GM12878 (cell line): ENCODE measurements at regions not wholly inside any gene's neighbourhood (a gene's known extent, or its start where the extent isn't known, plus 50 kb on each side); places are given as distances from the start of the nearest gene placed in this dataset.

Experiments used
- ATF2 ChIP-seq: IDR thresholded peaks from 2 replicates; pipeline ENCODE4 v1.6.1; 2012; ENCODE audit warnings: low read length, inconsistent platforms
- BHLHE40 ChIP-seq, 2 experiments: fragments of 450-650 bp in 1 of 2; IDR thresholded peaks; 2 replicates each; pipeline ENCODE4 v1.6.1; 2011 to 2017; ENCODE audit warnings: low read depth in 2 of 2, borderline replicate concordance in 1 of 2, improper control_type of control experiment in 1 of 2, low read length in 1 of 2, mild to moderate bottlenecking in 1 of 2
- CREM ChIP-seq: IDR thresholded peaks from 2 replicates; pipeline ENCODE4 v1.6.1; 2014; ENCODE audit warnings: antibody characterized with exemption, low read depth
- CTCF ChIP-seq, 3 experiments: IDR thresholded peaks in 2 of 3; conservative IDR thresholded peaks in 1 of 3; 2 replicates each; pipeline ENCODE4 v1.5.1; 2011; ENCODE audit warnings: low read depth in 3 of 3, low read length in 3 of 3, mild to moderate bottlenecking in 3 of 3, control low read depth in 2 of 3, moderate library complexity in 2 of 3, inconsistent platforms in 1 of 3, mixed read lengths in 1 of 3; ENCODE audit not compliant: control insufficient read depth in 2 of 3, insufficient read depth in 1 of 3; ENCODE audit errors: extremely low read depth in 1 of 3
- FOXM1 ChIP-seq: IDR thresholded peaks from 2 replicates; pipeline ENCODE4 v1.6.1; 2012; ENCODE audit warnings: low read depth, mild to moderate bottlenecking, inconsistent platforms, low read length, moderate library complexity
- MAX ChIP-seq: IDR thresholded peaks from 2 replicates; pipeline ENCODE4 v1.6.1; 2012; ENCODE audit warnings: low read depth, low read length, improper control_type of control experiment
- POLR2A ChIP-seq: IDR thresholded peaks from 2 replicates; pipeline ENCODE4 v1.6.1; 2011; ENCODE audit warnings: low read depth, mild to moderate bottlenecking, low read length
- POLR2AphosphoS5 ChIP-seq: IDR thresholded peaks from 2 replicates; pipeline ENCODE4 v1.6.1; 2011; ENCODE audit warnings: mild to moderate bottlenecking, low read length, inconsistent platforms
- RCOR1 ChIP-seq: conservative IDR thresholded peaks from 2 replicates; pipeline ENCODE4 v1.6.1; 2012; ENCODE audit warnings: low read depth, low read length, improper control_type of control experiment
- ZBTB33 ChIP-seq: fragments of 450-650 bp; IDR thresholded peaks from 2 replicates; pipeline ENCODE4 v1.6.1; 2017; ENCODE audit warnings: mild to moderate bottlenecking

- TF ChIP-seq RCOR1 (no peak), CTCF (IDR thresholded peaks at IDR 0.05 in 2 of 3, conservative IDR thresholded peaks at IDR 0.05 in 1 of 3; ENCODE audit: control insufficient read depth in 2 of 3, extremely low read depth in 1 of 3, insufficient read depth in 1 of 3, low read depth in 3 of 3, low read length in 3 of 3) (no peak), POLR2A (no peak), POLR2AphosphoS5 (no peak), MAX (no peak), BHLHE40 (IDR thresholded peaks at IDR 0.05; ENCODE audit: borderline replicate concordance in 1 of 2, low read depth in 2 of 2, low read length in 1 of 2) (no peak), CREM (no peak), ATF2 (no peak), ZBTB33 (no peak), FOXM1 (no peak)
Observed at GRCh38 chr10:64038107-64038506, 516.9 kb downstream of the REEP3 start.
